ENCODE measurements at regions not wholly inside any gene's neighbourhood (a gene's known extent, or its start where the extent isn't known, plus 50 kb on each side); places are given as distances from the start of the nearest gene placed in this dataset.

GRCh38 chr13:73492811-73493210 is 434.0 kb downstream of the KLF5 start:
- in situ Hi-C loops (cut with HindIII; ENCODE audit: low sequenced_read_pairs): no loop called here

GRCh38 chr13:73482556-73482955 is 423.8 kb downstream of the KLF5 start:
- in situ Hi-C loops (cut with HindIII; ENCODE audit: low sequenced_read_pairs): no loop called here

- in situ Hi-C loops (cut with HindIII; ENCODE audit: low sequenced_read_pairs): no loop called here
These were observed 423.2 kb downstream of the KLF5 start for GRCh38 chr13:73481886-73482445.

- in situ Hi-C loops (cut with HindIII; ENCODE audit: low sequenced_read_pairs): no loop called here
These were observed 422.2 kb downstream of the KLF5 start for GRCh38 chr13:73480779-73481559.

- in situ Hi-C loops (cut with HindIII; ENCODE audit: low sequenced_read_pairs): no loop called here
These were observed 421.1 kb downstream of the KLF5 start for GRCh38 chr13:73479856-73480255.

GRCh38 chr13:73479351-73479750 is 420.5 kb downstream of the KLF5 start:
- in situ Hi-C loops (cut with HindIII; ENCODE audit: low sequenced_read_pairs): no loop called here

GRCh38 chr13:73477441-73477840 is 418.6 kb downstream of the KLF5 start:
- in situ Hi-C loops (cut with HindIII; ENCODE audit: low sequenced_read_pairs): no loop called here

- in situ Hi-C loops (cut with HindIII; ENCODE audit: low sequenced_read_pairs): no loop called here
These were observed 414.2 kb downstream of the KLF5 start for GRCh38 chr13:73473016-73473415.

GRCh38 chr13:73467125-73467524 is 408.3 kb downstream of the KLF5 start:
- in situ Hi-C loops (cut with HindIII; ENCODE audit: low sequenced_read_pairs): no loop called here

GRCh38 chr13:73466561-73466960 is 407.8 kb downstream of the KLF5 start:
- in situ Hi-C loops (cut with HindIII; ENCODE audit: low sequenced_read_pairs): no loop called here

- in situ Hi-C loops (cut with HindIII; ENCODE audit: low sequenced_read_pairs): no loop called here
These were observed 406.8 kb downstream of the KLF5 start for GRCh38 chr13:73465617-73465971.

GRCh38 chr13:73464758-73465616 is 406.2 kb downstream of the KLF5 start:
- in situ Hi-C loops (cut with HindIII; ENCODE audit: low sequenced_read_pairs): no loop called here

GRCh38 chr13:73462241-73462640 is 403.4 kb downstream of the KLF5 start:
- in situ Hi-C loops (cut with HindIII; ENCODE audit: low sequenced_read_pairs): no loop called here

- in situ Hi-C loops (cut with HindIII; ENCODE audit: low sequenced_read_pairs): no loop called here
These were observed 392.6 kb downstream of the KLF5 start for GRCh38 chr13:73451221-73452029.

GRCh38 chr13:73450583-73450982 is 391.8 kb downstream of the KLF5 start:
- in situ Hi-C loops (cut with HindIII; ENCODE audit: low sequenced_read_pairs): no loop called here

GRCh38 chr13:73449252-73449651 is 390.4 kb downstream of the KLF5 start:
- in situ Hi-C loops (cut with HindIII; ENCODE audit: low sequenced_read_pairs): no loop called here

- in situ Hi-C loops (cut with HindIII; ENCODE audit: low sequenced_read_pairs): no loop called here
These were observed 381.6 kb downstream of the KLF5 start for GRCh38 chr13:73440296-73440895.

- in situ Hi-C loops (cut with HindIII; ENCODE audit: low sequenced_read_pairs): no loop called here
These were observed 375.1 kb downstream of the KLF5 start for GRCh38 chr13:73433890-73434289.

- in situ Hi-C loops (cut with HindIII; ENCODE audit: low sequenced_read_pairs): no loop called here
These were observed 374.7 kb downstream of the KLF5 start for GRCh38 chr13:73433458-73433857.

GRCh38 chr13:73429701-73430100 is 370.9 kb downstream of the KLF5 start:
- in situ Hi-C loops (cut with HindIII; ENCODE audit: low sequenced_read_pairs): no loop called here

GRCh38 chr13:73428706-73429105 is 369.9 kb downstream of the KLF5 start:
- in situ Hi-C loops (cut with HindIII; ENCODE audit: low sequenced_read_pairs): no loop called here
